NCI-H146 treated with DMSO at 0.1 percent for 48 hours (cell line): ENCODE measurements at regions not wholly inside any gene's neighbourhood (a gene's known extent, or its start where the extent isn't known, plus 50 kb on each side); places are given as distances from the start of the nearest gene placed in this dataset.

Experiments
- DNase-seq: peaks from one replicate; lab custom pipeline; 2025; ENCODE audit not compliant: unreplicated experiment; lab: John Stamatoyannopoulos, UW

- DNase-seq = no peak
Observed at GRCh38 chr2:188122985-188123384, 168.7 kb upstream of the GULP1 start.

- no peak for DNase-seq
Observed at GRCh38 chr2:188129677-188130076, 162.0 kb upstream of the GULP1 start.

GRCh38 chr2:188130317-188130716 lies 161.4 kb upstream of the GULP1 start:
- no peak for DNase-seq

GRCh38 chr2:188131281-188131680 lies 160.4 kb upstream of the GULP1 start:
- no peak for DNase-seq

- no peak for DNase-seq
Observed at GRCh38 chr2:188132385-188132784, 159.3 kb upstream of the GULP1 start.

- no peak for DNase-seq
Observed at GRCh38 chr2:188134241-188134640, 157.4 kb upstream of the GULP1 start.

- no peak for DNase-seq
Observed at GRCh38 chr2:188138313-188138712, 153.4 kb upstream of the GULP1 start.

GRCh38 chr2:188142088-188142487 lies 149.6 kb upstream of the GULP1 start:
- DNase-seq = no peak

GRCh38 chr2:188142636-188143295 lies 148.9 kb upstream of the GULP1 start:
- DNase-seq = no peak

- no peak for DNase-seq
Observed at GRCh38 chr2:188145885-188146284, 145.8 kb upstream of the GULP1 start.

- no peak for DNase-seq
Observed at GRCh38 chr2:188146888-188147287, 144.8 kb upstream of the GULP1 start.

GRCh38 chr2:188151670-188152069 lies 140.0 kb upstream of the GULP1 start:
- DNase-seq = no peak

- no peak for DNase-seq
Observed at GRCh38 chr2:188158337-188159100, 133.2 kb upstream of the GULP1 start.

- DNase-seq = no peak
Observed at GRCh38 chr2:188159484-188159883, 132.2 kb upstream of the GULP1 start.

GRCh38 chr2:188170356-188170755 lies 121.3 kb upstream of the GULP1 start:
- no peak for DNase-seq

- no peak for DNase-seq
Observed at GRCh38 chr2:188176620-188177019, 115.1 kb upstream of the GULP1 start.

- no peak for DNase-seq
Observed at GRCh38 chr2:188181067-188181838, 110.4 kb upstream of the GULP1 start.

GRCh38 chr2:188181884-188182283 lies 109.8 kb upstream of the GULP1 start:
- DNase-seq = no peak

GRCh38 chr2:188187726-188188125 lies 103.9 kb upstream of the GULP1 start:
- no peak for DNase-seq

- DNase-seq = no peak
Observed at GRCh38 chr2:188189356-188189755, 102.3 kb upstream of the GULP1 start.

- no peak for DNase-seq
Observed at GRCh38 chr2:188193230-188193629, 98.4 kb upstream of the GULP1 start.
